GM12873 (cell line): ENCODE measurements at regions not wholly inside any gene's neighbourhood (a gene's known extent, or its start where the extent isn't known, plus 50 kb on each side); places are given as distances from the start of the nearest gene placed in this dataset.

ENCODE experiments used
- TF ChIP-seq, protein P1 (sequence below): IDR thresholded peaks from 2 replicates; pipeline ENCODE4 v1.5.1; 2012; ENCODE audit warnings: low read depth, mild to moderate bottlenecking, moderate library complexity, low read length, control low read depth; ENCODE audit not compliant: insufficient read depth; ENCODE audit errors: missing control alignments

DNA sequence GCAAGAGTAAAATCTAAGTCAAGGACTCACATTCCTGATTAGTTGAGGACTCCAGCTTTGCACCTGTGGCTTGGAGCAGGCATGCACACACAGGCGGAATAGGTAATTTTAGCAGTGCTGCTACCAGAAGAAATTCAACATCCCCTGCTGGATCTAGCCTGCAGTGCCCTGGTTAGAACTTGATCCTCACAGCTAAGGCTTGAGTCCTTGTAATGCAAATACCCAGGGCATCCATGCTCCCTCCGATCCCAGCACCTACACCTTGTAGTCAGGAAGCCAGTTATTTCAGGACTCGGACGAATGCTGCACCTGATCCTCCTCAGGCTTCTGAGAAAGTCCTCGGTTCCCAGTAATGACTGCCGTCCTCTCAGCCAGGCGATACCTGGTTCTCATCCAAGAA, 309.0 kb upstream of the AMIGO2 start:
- TF ChIP-seq, protein P1, sequence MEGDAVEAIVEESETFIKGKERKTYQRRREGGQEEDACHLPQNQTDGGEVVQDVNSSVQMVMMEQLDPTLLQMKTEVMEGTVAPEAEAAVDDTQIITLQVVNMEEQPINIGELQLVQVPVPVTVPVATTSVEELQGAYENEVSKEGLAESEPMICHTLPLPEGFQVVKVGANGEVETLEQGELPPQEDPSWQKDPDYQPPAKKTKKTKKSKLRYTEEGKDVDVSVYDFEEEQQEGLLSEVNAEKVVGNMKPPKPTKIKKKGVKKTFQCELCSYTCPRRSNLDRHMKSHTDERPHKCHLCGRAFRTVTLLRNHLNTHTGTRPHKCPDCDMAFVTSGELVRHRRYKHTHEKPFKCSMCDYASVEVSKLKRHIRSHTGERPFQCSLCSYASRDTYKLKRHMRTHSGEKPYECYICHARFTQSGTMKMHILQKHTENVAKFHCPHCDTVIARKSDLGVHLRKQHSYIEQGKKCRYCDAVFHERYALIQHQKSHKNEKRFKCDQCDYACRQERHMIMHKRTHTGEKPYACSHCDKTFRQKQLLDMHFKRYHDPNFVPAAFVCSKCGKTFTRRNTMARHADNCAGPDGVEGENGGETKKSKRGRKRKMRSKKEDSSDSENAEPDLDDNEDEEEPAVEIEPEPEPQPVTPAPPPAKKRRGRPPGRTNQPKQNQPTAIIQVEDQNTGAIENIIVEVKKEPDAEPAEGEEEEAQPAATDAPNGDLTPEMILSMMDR: no peak

DNA sequence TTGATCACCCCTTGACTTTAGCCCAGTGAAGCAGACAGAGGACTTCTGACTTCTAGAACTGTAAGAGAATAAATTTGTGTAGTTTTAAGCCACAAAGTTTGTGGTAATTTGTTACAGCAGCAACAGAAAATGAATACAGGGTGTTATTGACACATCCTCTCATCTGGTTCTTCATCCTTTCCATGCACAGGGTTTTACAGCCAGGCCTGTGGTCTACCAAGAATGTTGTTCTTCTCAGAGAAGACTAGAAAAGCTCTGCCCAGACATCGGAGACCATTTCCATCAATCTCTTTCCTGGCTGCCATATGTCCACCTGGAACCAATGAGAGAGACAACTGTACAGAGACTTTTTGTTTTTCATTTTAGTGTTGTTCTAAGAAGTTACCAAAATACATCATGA, 308.2 kb upstream of the AMIGO2 start:
- TF ChIP-seq, protein P1: no peak

DNA sequence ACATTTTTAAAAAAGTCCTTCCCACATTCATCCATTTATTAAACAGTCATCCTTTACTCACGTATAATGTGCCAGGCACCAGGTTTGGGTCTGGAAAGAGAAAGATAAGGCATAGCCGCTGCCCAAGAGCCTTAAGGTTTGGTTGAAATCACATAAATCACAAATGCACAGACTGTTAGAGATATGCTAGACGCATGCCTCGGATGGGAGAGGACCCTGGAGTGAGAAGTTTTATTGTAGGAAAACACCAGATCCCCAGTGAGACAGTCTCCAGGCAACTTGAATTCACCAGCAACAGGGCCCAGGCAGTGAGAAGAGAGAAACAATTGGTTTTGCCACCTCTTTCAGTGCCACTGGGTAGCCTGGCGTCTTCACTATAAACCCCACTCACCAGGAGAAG, 305.9 kb upstream of the AMIGO2 start:
- TF ChIP-seq, protein P1: no peak

DNA sequence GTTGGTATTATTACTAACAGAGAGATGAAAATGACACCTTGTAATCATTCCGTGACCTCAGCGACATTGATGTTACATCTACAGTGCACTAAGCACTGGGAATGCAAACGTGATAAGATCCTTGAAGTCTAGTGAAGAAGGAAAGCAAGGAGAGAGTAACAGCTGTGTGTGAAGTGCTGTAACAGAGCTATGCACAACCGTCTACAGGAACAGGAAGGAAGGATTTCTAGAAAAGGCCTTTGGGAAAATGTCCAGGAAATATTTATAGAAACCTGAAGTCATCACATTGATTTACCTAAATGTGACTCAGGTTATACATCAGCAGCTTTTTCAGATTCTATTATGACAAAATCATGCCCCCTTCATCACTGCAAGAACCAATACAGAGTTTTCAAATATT, 304.2 kb upstream of the AMIGO2 start:
- TF ChIP-seq, protein P1: no peak

DNA sequence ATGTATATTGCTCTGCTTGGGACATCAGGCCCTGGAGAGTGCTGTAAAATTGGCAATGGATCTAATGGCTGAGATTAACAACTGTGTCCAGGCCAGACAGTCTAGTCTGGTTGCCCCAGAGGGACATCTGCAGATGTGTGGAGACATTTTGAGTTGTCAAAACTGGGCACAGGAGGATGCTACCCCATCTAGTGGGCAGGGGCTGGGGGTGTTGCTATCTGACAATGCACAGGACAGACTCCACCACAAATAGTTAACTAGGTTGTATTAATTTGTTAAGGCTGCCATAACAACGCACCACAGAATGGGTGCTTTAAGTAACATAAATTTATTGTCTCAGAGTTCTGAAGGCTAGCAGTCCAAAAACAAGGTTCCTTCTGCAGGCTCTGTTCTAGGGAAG, 302.5 kb upstream of the AMIGO2 start:
- TF ChIP-seq, protein P1: peak; percentile 19

DNA sequence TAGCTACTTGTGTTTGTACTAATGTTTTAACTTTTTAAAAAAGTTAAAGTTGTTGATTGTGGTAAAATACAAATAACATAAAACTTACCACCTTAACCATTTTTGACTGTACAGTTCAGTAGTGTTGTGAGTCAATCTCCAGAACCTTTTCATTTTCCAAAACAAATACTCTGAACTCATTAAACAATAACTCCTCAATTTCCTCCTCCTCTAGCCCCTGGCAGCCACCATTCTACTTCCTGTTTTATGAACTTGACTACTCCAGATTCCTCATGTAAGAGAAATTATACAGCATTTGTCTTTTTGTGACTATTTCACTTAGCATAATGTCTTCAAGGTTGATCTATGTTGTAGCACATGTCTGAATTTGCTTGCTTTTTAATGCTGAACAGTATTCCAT, 299.1 kb upstream of the AMIGO2 start:
- TF ChIP-seq, protein P1: no peak

DNA sequence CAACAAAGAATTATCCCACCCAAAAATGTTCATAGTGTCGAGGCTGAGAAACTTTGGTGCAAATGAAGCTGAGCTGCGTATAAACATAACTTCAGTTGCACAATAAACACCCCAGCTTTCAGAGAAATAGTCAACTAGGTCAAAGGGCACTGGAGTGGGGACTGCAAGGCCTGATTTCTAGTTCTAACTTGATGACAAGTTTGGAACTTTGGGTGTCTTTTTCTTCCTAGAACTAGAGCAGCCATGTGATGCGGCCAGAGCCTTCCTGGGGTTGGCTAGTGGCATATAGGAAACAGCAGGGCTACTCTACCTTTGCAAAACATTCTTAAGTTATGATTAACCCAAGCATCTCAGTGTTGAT, 298.4 kb upstream of the AMIGO2 start:
- TF ChIP-seq, protein P1: no peak
